ENCODE measurements at regions not wholly inside any gene's neighbourhood (a gene's known extent, or its start where the extent isn't known, plus 50 kb on each side); places are given as distances from the start of the nearest gene placed in this dataset.

GRCh38 chr2:19810148-19810547 is 91.6 kb downstream of the TTC32 start:
- TF ChIP-seq, protein P1, sequence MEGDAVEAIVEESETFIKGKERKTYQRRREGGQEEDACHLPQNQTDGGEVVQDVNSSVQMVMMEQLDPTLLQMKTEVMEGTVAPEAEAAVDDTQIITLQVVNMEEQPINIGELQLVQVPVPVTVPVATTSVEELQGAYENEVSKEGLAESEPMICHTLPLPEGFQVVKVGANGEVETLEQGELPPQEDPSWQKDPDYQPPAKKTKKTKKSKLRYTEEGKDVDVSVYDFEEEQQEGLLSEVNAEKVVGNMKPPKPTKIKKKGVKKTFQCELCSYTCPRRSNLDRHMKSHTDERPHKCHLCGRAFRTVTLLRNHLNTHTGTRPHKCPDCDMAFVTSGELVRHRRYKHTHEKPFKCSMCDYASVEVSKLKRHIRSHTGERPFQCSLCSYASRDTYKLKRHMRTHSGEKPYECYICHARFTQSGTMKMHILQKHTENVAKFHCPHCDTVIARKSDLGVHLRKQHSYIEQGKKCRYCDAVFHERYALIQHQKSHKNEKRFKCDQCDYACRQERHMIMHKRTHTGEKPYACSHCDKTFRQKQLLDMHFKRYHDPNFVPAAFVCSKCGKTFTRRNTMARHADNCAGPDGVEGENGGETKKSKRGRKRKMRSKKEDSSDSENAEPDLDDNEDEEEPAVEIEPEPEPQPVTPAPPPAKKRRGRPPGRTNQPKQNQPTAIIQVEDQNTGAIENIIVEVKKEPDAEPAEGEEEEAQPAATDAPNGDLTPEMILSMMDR (IDR thresholded peaks at IDR 0.05; ENCODE audit: insufficient read depth, missing control alignments), result no peak
- no peak for FAIRE-seq

GRCh38 chr2:19809206-19809605 is 92.6 kb downstream of the TTC32 start:
- DNase-seq (ENCODE audit: insufficient read length, low spot score) (no peak), FAIRE-seq (no peak)
- TF ChIP-seq, protein P1 (IDR thresholded peaks at IDR 0.05; ENCODE audit: insufficient read depth, missing control alignments), result no peak

More at GRCh38 chr2:19810148-19810547, 91.6 kb downstream of the TTC32 start:
- no peak for DNase-seq (ENCODE audit: insufficient read length, low spot score)

- DNase-seq (ENCODE audit: insufficient read length, low spot score) (no peak), FAIRE-seq (no peak)
- TF ChIP-seq, protein P1 (IDR thresholded peaks at IDR 0.05; ENCODE audit: insufficient read depth, missing control alignments), result no peak
These were observed 93.9 kb downstream of the TTC32 start for GRCh38 chr2:19807866-19808265.

- FAIRE-seq, result no peak
- DNase-seq (ENCODE audit: insufficient read length, low spot score), result no peak
- TF ChIP-seq, protein P1 (IDR thresholded peaks at IDR 0.05; ENCODE audit: insufficient read depth, missing control alignments), result no peak
These were observed 94.4 kb downstream of the TTC32 start for GRCh38 chr2:19807346-19807745.

GRCh38 chr2:19806591-19806990 is 95.2 kb downstream of the TTC32 start:
- FAIRE-seq, result no peak
- no peak for DNase-seq (ENCODE audit: insufficient read length, low spot score)
- TF ChIP-seq, protein P1 (IDR thresholded peaks at IDR 0.05; ENCODE audit: insufficient read depth, missing control alignments), result no peak

DNA sequence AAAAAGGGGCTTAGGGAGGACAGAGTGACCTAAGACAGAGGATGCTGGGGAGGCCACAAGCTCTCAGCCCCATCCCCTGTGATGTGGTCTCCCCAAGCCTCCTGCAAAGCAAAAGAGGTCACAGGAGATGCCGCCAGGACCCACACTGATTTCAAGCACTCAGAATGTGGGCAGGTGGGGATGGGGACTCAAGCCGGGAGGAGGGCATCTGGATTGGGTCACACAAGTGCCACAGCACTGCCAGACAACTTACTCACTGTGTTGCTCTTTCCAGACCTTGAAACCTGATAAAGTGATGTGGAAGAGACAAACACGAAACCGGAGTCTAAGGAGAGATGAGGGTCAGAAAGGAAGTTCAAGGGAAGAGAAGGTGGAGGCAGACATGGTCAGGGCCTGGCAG is 95.7 kb downstream of the TTC32 start:
- TF ChIP-seq, protein P1 (IDR thresholded peaks at IDR 0.05; ENCODE audit: insufficient read depth, missing control alignments), result no peak
- DNase-seq (ENCODE audit: insufficient read length, low spot score), result no peak
- FAIRE-seq, result no peak

DNA sequence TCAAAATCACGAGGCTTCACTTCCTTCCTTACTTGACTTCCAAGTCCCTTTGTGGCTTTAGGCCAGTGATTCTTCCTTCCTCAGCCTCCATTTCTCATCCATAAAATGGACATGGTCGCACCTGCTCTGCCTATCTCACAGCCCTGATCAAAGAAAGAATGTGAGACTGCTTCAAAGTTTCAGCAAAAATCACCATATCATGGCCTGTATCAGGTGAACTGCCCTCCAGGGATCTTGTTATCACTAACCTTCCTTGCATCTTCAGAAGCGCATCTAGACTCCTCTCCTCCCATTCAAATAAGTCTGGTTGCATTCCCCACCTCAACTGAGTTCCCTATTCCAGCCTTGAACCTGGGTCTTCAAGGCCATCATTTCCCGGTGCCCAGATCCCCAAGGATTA is 96.5 kb downstream of the TTC32 start:
- TF ChIP-seq, protein P1 (IDR thresholded peaks at IDR 0.05; ENCODE audit: insufficient read depth, missing control alignments), result no peak
- no peak for FAIRE-seq
- no peak for DNase-seq (ENCODE audit: insufficient read length, low spot score)
